HG03558 (cell line): ENCODE measurements at regions not wholly inside any gene's neighbourhood (a gene's known extent, or its start where the extent isn't known, plus 50 kb on each side); places are given as distances from the start of the nearest gene placed in this dataset.

Experiments used
- ATAC-seq: cut with Tn5 transposase; IDR thresholded peaks from one replicate; pipeline ENCODE4 v1.9.1; 2021; ENCODE audit warnings: moderate number of reproducible peaks; ENCODE audit not compliant: unreplicated experiment; ENCODE audit errors: extremely low read depth

GRCh38 chr2:145598434-145598833, 1078.5 kb upstream of the ZEB2 start:
- ATAC-seq: no peak

DNA sequence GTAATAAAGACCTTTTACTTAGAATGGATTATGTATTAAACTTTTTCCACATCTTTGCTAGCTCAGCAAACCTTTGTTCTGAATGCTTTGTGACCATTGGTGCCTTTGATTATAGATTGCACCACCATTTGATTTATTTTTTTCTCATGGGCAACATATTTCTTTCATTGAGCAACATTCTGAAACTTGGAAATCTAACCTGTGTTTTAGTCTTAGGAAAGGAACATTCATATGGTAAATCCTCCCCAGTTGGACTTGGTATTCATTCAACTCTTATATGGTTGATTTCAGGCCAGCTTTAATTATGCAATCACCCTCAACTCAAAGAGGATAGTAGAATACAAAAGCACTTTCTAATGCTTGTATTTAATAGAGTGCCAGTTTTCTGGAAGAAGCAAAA, 1077.9 kb upstream of the ZEB2 start:
- ATAC-seq: no peak

GRCh38 chr2:145597006-145597405, 1077.1 kb upstream of the ZEB2 start:
- ATAC-seq: no peak

DNA sequence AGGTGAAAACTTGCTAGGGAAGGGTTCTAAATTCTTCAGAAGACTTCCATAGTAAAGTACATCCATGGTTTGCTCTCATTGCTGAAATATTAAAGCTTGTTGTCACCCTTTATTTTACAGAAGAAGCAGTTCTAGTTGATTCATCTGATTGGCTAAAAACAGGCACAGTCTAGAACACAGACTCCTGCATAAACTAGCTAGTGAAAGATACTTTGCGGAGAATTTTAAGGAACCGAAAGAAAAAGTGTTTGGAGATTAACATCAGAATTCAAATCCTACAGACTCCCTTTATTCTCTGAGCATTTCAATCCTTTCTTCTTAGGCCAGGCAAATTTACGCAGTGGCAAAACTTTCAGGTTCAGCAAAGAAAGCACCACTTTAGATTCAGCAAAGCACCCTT, 1076.5 kb upstream of the ZEB2 start:
- no peak for ATAC-seq

- no peak for ATAC-seq
These were observed 1075.4 kb upstream of the ZEB2 start for GRCh38 chr2:145595296-145595695.

- no peak for ATAC-seq
These were observed 1074.2 kb upstream of the ZEB2 start for GRCh38 chr2:145593991-145594614.

GRCh38 chr2:145593280-145593679, 1073.4 kb upstream of the ZEB2 start:
- no peak for ATAC-seq

DNA sequence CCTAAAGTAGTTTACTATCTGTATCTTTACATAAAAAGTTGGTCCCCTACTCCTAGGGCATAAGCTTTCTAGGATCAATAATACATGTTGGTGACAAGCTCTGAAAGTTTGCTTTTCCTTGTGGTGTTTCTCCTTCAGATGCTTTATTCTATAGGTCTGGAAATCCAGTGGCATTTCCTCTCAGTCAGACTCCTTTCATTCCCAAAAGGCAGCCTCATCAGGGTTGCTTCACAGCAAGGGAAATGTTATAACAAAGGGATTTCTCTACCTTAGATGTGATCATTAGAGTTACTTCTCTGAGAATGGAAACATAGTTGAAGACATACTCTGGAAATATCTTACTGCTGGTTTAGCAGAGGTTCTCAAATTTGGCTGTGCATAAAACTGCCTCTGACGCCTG, 1072.4 kb upstream of the ZEB2 start:
- ATAC-seq: no peak

DNA sequence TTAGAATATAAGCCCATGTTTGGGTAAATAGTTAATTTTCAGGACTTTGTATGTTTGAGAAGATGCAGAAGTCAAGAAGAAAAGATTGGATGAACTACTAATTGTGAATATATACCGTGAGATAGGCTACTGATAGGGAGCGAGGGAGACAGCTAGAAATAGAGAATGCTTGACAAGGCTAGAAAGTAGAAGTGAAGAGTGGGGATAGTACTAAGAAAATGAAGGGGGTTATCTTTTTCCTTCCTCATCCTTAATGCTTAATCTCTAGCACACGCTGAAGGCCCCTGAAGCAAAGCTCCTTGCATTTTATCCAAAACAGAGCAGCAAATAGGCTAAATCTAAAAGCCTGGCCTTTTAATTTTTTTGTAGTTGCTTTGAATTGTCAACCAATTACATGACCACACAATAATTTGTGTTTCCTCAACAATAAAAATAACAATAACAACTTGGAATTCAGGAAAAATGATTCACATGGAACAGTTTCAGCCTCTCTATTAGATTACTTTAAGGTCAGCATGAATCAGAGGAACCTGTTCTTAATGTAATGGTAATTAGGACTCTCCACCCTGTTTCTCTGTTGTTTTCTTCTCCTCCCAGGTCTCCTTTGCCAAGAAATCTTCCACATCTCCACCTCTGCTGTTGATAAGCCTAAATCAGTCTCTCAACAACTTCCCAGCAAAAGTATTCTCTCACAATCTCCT, 1071.3 kb upstream of the ZEB2 start:
- ATAC-seq: no peak

- ATAC-seq: no peak
These were observed 1068.0 kb upstream of the ZEB2 start for GRCh38 chr2:145587922-145588321.

- no peak for ATAC-seq
These were observed 1064.4 kb upstream of the ZEB2 start for GRCh38 chr2:145584353-145584752.

DNA sequence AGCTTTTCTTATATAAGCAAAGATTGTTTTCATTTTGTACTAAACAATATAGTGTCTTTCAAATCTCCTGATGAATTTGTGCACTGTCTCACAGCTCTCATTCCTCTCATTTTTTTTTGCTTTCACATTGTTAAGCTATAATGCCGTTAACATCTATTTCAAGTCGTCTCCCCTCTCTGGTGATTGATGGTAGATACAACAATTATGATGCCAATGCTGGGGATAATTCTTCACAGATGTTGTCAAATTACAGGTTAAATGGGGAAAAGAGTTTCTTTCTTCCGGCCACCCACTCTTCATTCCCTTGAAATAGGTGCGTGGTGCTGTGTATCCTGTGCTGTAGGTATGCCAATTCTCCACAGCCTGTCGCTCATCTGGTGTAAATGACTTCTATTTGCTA, 1053.7 kb upstream of the ZEB2 start:
- ATAC-seq: no peak

GRCh38 chr2:145572238-145572637, 1052.3 kb upstream of the ZEB2 start:
- no peak for ATAC-seq

DNA sequence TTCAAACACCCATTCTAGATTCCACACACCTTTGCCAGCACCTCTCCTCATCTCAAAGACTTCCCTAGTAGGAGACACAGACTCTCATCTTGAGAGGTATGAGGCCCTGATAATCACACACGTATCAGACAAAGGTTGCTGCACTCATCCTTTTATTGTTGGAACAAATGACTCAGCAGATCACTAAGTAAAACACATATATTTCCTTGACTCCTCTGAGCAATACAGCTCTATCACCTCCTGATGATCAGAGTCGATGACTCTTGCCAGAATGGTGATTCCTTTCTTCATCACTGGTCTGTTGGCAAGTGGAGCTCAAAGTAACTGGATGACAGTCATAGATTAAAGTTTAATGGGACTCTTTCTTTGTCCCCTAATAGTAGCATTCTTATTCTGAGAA, 1049.2 kb upstream of the ZEB2 start:
- no peak for ATAC-seq

DNA sequence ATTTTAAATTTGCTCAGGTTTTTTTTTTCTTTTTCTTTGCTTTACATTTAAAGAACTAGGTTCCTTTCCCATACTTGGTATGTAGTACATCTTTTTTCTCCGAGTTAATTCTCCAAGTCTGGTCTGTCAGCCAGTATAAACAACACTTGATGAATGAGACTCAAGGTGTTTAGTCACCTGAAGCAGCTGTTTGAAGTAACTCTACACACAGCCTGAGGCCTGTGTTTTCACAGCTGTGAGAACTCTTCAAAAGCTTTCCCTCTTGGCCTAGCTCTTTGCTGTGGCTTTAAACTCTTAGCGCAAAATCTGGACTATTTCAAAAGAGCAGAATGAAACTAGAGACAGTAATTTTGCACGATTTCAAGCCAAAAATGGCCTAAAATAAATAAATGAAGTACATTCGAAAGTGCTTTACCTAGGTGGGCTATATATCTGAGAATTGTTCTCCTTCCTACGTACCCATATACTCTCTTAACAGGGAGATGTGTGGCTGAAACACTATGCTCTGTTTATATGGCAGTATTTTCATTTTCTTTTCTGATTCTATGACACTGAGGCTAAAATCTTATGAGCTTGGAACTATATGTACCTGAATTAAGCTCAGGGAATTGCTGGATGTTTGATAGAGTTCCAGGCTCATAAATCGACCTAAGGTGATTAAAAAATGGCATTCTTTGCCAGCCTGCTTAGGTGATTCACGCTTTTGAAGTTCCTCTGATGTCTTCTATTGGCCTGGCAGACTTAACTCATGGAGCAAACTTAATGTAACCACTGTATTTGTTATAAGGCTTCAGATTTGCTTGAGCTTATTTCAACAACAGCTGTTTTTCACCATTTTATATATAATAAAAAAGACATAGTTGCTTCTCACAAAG, 1044.1 kb upstream of the ZEB2 start:
- no peak for ATAC-seq

- ATAC-seq: no peak
These were observed 1041.2 kb upstream of the ZEB2 start for GRCh38 chr2:145561152-145561551.

DNA sequence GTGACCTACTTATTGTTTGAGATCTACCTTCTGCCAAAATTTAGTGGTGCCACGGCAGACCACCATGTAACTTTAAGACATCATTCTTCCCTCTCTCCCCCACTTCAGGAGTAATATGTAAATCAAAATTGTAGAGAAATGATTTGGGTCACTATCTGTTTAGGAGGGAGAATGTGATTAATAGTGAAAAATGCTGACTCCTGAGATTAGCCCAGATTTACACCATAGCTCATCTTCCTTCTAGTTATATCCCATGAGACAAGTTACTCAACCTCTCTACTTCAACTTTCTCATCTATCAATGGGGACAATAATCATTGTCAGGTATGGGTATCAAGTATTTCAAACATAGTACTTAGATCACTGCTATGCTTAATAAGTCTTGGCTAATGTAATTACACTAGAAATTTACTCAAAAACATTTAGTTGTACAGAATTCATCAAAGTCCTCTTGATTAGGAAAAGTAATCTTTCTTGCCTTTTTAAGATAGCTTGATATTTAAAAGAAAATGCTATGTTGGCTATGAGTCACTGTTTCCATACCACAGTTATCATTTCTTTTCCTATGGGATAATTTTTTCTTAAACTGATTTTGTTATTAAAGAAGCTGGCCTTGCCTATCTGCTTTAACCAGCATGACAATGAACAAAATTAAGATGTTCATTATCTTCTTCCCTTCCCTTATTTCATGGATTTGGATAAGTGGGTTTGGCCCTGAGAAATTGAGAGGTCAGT, 1038.9 kb upstream of the ZEB2 start:
- ATAC-seq: no peak

DNA sequence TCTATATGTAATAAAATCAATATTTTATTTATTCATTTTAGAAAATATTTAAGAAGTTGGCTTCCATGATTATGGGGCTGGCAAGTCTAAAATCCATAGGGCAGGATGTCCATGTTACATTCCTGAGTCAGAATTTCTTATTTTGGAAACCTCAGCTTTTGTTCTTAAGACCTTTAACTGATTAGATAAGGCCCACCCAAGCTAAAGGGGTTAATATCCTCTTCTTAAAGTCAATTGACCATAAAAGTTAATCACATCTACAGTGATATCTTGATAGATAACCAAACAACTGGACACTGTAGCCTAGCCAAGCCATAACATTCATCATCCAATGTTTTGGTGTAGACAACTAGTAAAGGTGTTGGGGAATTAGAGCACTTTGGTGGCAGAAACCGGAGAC, 1035.4 kb upstream of the ZEB2 start:
- no peak for ATAC-seq

DNA sequence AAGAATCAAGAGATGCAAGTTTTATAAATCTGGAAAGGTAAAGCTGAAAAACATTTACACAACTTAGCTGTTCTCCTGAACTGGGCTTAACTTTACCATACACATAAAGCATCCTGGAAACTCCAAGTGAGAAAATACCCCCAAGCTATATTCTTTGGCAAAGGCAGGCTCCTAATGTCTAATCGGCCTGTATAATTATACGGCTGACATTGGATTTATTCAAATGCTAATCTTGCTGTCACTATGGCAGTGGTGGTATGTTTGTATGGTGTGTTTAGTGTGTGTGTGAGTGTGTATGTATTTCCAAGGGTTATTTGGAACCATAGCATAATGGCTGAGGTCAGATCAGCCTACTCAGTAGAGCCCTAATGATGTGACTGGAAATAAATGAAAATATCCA, 1031.8 kb upstream of the ZEB2 start:
- no peak for ATAC-seq

DNA sequence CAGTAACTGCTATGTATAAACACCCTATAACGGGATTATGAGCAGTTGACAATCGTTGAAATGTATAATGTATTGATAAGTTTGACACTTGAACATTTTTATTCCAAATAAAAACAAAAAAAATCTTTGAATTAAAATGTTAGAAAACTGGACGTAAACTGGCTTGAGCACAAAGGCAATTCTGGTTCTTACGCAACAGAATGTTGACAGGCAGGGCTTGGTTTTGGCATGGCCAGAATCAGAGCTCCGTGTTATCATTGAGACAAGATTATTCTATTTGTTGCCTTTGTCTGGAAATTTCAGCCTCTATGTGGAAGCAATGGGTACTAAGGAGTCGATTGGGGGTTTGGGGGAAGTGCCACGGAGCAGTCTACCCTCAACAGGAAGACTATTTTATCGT, 1028.6 kb upstream of the ZEB2 start:
- no peak for ATAC-seq

DNA sequence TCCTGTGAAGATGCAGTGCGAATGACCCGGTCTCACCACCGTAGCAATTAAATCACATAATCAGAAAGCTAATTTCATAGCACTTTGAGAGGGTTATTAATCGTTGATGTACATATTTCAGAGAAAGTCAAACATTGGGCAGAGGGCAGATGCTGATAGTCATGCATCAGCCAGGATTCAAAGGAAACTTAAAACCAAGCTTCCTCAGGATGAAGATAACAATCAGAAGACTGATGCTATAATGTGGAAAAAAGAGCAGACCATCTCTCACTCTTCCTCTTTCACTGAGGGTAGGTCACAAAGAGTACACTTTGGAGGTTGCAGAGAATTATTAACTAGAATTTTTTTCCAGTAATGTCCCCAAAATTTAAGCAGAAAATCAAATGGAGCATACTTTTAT, 1027.7 kb upstream of the ZEB2 start:
- ATAC-seq: no peak
